Endothelial cell of umbilical vein (primary cell): ENCODE measurements at regions not wholly inside any gene's neighbourhood (a gene's known extent, or its start where the extent isn't known, plus 50 kb on each side); places are given as distances from the start of the nearest gene placed in this dataset.

Experiments used
- BruUV-seq: library from RNA; stranded (reverse); fragments of 400-500 nt; replicated peaks from 2 replicates; lab custom pipeline; 2021; lab: Mats Ljungman, UMichigan
- CTCF ChIA-PET: fragments of 300-600, 350-600 bp; sonication (Branson Sonifier 250); formaldehyde crosslinking; loops from one replicate; lab custom pipeline; 2021; ENCODE audit warnings: antibody characterized with exemption, inconsistent platforms; lab: Charles Lee
- POLR2A ChIA-PET: fragments of 300-600, 350-600 bp; sonication (Branson Sonifier 250); formaldehyde crosslinking; loops from one replicate; lab custom pipeline; 2021; ENCODE audit warnings: antibody characterized with exemption, inconsistent platforms; lab: Charles Lee
- DNase-seq: peaks from one replicate; pipeline ENCODE4 v3.0.0-alpha.2; 2011; ENCODE audit warnings: low read depth, low spot score
- FAIRE-seq: peaks from 2 replicates; lab custom pipeline; 2011; peaks lifted over from hg19 to GRCh38; lab: Jason Lieb, UNC
- H2AFZ ChIP-seq: 2 replicates; pipeline ENCODE4 v1.6.0; 2012; ENCODE audit warnings: low read depth, low read length, control low read depth, inconsistent platforms
- H3K27ac ChIP-seq: 2 replicates; pipeline ENCODE4 v1.5.1; 2011; ENCODE audit warnings: low read depth, mild to moderate bottlenecking, control low read depth, low read length, moderate library complexity; ENCODE audit not compliant: insufficient read depth
- H3K27me3 ChIP-seq, 2 experiments: 2 replicates each; pipeline versions ENCODE4 v1.6.0 to v1.6.1; 2011; ENCODE audit warnings: low read length in 2 of 2, mixed read lengths in 1 of 2; ENCODE audit not compliant: control insufficient read depth in 2 of 2, insufficient read depth in 2 of 2
- H3K36me3 ChIP-seq, 2 experiments: 2 replicates in 1 of 2; 3 replicates in 1 of 2; pipeline ENCODE4 v1.5.1; 2011; ENCODE audit warnings: low read length in 2 of 2, mild to moderate bottlenecking in 1 of 2, moderate library complexity in 1 of 2; ENCODE audit not compliant: control insufficient read depth in 2 of 2, insufficient read depth in 2 of 2; ENCODE audit errors: extremely low read depth in 1 of 2
- H3K4me1 ChIP-seq: 3 replicates; pipeline ENCODE4 v1.5.1; 2011; ENCODE audit warnings: mild to moderate bottlenecking, low read length; ENCODE audit not compliant: control insufficient read depth, insufficient read depth; ENCODE audit errors: extremely low read depth
- H3K4me2 ChIP-seq: 2 replicates; pipeline ENCODE4 v1.6.1; 2011; ENCODE audit warnings: low read length, control low read depth, mixed read lengths; ENCODE audit not compliant: insufficient read depth
- H3K4me3 ChIP-seq, 3 experiments: fragments of 200-600 bp in 1 of 3; sonication (generic), shearing (Covaris generic) in 1 of 3; replicated peaks in 1 of 3; 2 replicates each; pipeline ENCODE4 v1.5.1; 2011 to 2016; ENCODE audit warnings: control low read depth in 3 of 3, low read length in 3 of 3, mild to moderate bottlenecking in 2 of 3, inconsistent platforms in 1 of 3, low read depth in 1 of 3, moderate library complexity in 1 of 3; ENCODE audit not compliant: insufficient read depth in 1 of 3
- H3K79me2 ChIP-seq: 2 replicates; pipeline ENCODE4 v1.6.0; 2012; ENCODE audit warnings: low read length, inconsistent platforms; ENCODE audit not compliant: control insufficient read depth, insufficient read depth
- H3K9ac ChIP-seq: replicated peaks from 2 replicates; pipeline ENCODE3; 2011; ENCODE audit warnings: low read length, control low read depth; ENCODE audit not compliant: insufficient read depth; ENCODE audit errors: extremely low read depth
- H3K9me1 ChIP-seq: replicated peaks from 3 replicates; pipeline ENCODE4 v1.6.0; 2011; ENCODE audit warnings: mild to moderate bottlenecking, low read length; ENCODE audit not compliant: control insufficient read depth, insufficient read depth; ENCODE audit errors: extremely low read depth
- H3K9me3 ChIP-seq: replicated peaks from 2 replicates; pipeline ENCODE4 v1.5.1; 2012; ENCODE audit warnings: low read length, inconsistent platforms; ENCODE audit not compliant: control insufficient read depth, insufficient read depth
- H4K20me1 ChIP-seq: replicated peaks from 2 replicates; pipeline ENCODE3; 2011; ENCODE audit warnings: mild to moderate bottlenecking, low read length; ENCODE audit not compliant: control insufficient read depth, insufficient read depth; ENCODE audit errors: extremely low read depth
- EZH2 ChIP-seq: IDR thresholded peaks from 2 replicates; pipeline ENCODE4 v1.6.1; 2012; ENCODE audit warnings: borderline replicate concordance, low read depth, mild to moderate bottlenecking, moderate library complexity, low read length, inconsistent platforms; ENCODE audit not compliant: severe bottlenecking
- FOS ChIP-seq: IDR thresholded peaks from 2 replicates; pipeline ENCODE4 v1.6.1; 2011; ENCODE audit warnings: mild to moderate bottlenecking, low read length, moderate library complexity, borderline replicate concordance; ENCODE audit not compliant: insufficient read depth
- GATA2 ChIP-seq: IDR thresholded peaks from 2 replicates; pipeline ENCODE4 v1.7.0; 2011; ENCODE audit warnings: low read depth, mild to moderate bottlenecking, moderate library complexity, mixed read lengths, low read length; ENCODE audit not compliant: insufficient read length, insufficient read depth
- JUN ChIP-seq: IDR thresholded peaks from 2 replicates; pipeline ENCODE4 v1.6.1; 2011; ENCODE audit warnings: borderline replicate concordance, low read depth; ENCODE audit not compliant: insufficient read length, insufficient read depth
- MYC ChIP-seq: IDR thresholded peaks from one replicate; pipeline ENCODE4 v1.6.1; 2011; ENCODE audit warnings: mild to moderate bottlenecking, low read depth, low read length
- POLR2A ChIP-seq: IDR thresholded peaks from 2 replicates; pipeline ENCODE4 v1.6.1; 2012; ENCODE audit warnings: low read depth, mild to moderate bottlenecking, control low read depth, low read length
- POLR2AphosphoS5 ChIP-seq: IDR thresholded peaks from 2 replicates; pipeline ENCODE4 v1.6.1; 2012; ENCODE audit warnings: low read depth, mild to moderate bottlenecking, control low read depth, low read length, moderate library complexity; ENCODE audit not compliant: insufficient read depth
- dilution Hi-C: fragments of 300-500 bp; cut with MboI; formaldehyde crosslinking; loops from one replicate; pipeline ENCODE4 v1.15.0; 2019; ENCODE audit warnings: low sequenced_read_pairs; ENCODE audit not compliant: extremely low pct_ligation_motif_present
- intact Hi-C: fragments of 100-400 bp; cut with micrococcal nuclease; formaldehyde crosslinking; loops from one replicate; pipeline ENCODE4 v1.10.0; 2022
- TF ChIP-seq, protein P1 (sequence below), 2 donors: IDR thresholded peaks; 1 replicate in 1 of 2; 2 replicates in 1 of 2; pipeline ENCODE4 v1.5.1; 2011; ENCODE audit warnings: low read length in 2 of 2, mild to moderate bottlenecking in 2 of 2, moderate library complexity in 2 of 2, control low read depth in 1 of 2, inconsistent platforms in 1 of 2, low read depth in 1 of 2; ENCODE audit not compliant: insufficient read depth in 1 of 2; ENCODE audit errors: extremely low read depth in 1 of 2
- TF ChIP-seq, protein P2 (sequence below): IDR thresholded peaks from 2 replicates; pipeline ENCODE4 v1.6.1; 2011; ENCODE audit not compliant: insufficient read depth, insufficient read length

DNA sequence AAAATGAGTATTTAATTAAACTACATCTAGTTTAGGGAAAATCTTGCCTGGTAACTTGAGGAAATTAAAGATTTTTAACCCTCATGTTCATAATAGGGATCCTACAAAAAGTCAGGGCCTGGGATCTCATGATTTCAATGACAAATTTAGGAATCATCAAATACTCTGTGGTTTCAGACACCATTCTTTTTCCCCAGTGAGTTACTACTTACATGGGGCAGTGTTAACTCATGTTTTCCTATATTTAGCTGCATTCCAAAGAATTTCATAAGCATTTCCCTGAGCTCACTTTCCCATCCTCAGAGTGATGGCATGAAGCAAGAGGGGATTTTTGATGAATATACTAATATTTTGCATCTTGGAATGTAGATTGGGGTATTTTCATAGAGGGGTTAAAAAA, 321.7 kb downstream of the CENPW start:
- POLR2A ChIA-PET: no interaction called here
- intact Hi-C loops: loop anchor here (5.0 kb wide), 1 partner anchor 531 kb away; no protein-coding TSS in a partner anchor
- Histone ChIP-seq H3K4me1 (no peaks in the 10 kb centered on the region), H3K4me3 (no peak overlapping the region), H3K36me3 (no peaks in the 10 kb centered on the region), H3K4me2 (no peak overlapping the region), H3K9me1 (no peaks in the 10 kb centered on the region), H4K20me1 (no peaks in the 10 kb centered on the region), H3K27ac (no peak overlapping the region), H3K27me3 (no peaks in the 10 kb centered on the region), H2AFZ (no peak overlapping the region), H3K9ac (no peak overlapping the region), H3K79me2 (no peaks in the 10 kb centered on the region), H3K9me3 (no peaks in the 10 kb centered on the region)
- DNase-seq (no peak), FAIRE-seq (no peak)
- TF ChIP-seq MYC (no peak), EZH2 (no peak), POLR2AphosphoS5 (no peak), POLR2A (no peak), GATA2 (no peak), FOS (no peak), JUN (no peak)
- TF ChIP-seq, protein P1, sequence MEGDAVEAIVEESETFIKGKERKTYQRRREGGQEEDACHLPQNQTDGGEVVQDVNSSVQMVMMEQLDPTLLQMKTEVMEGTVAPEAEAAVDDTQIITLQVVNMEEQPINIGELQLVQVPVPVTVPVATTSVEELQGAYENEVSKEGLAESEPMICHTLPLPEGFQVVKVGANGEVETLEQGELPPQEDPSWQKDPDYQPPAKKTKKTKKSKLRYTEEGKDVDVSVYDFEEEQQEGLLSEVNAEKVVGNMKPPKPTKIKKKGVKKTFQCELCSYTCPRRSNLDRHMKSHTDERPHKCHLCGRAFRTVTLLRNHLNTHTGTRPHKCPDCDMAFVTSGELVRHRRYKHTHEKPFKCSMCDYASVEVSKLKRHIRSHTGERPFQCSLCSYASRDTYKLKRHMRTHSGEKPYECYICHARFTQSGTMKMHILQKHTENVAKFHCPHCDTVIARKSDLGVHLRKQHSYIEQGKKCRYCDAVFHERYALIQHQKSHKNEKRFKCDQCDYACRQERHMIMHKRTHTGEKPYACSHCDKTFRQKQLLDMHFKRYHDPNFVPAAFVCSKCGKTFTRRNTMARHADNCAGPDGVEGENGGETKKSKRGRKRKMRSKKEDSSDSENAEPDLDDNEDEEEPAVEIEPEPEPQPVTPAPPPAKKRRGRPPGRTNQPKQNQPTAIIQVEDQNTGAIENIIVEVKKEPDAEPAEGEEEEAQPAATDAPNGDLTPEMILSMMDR (IDR thresholded peaks at IDR 0.05; ENCODE audit: extremely low read depth in 1 of 2, insufficient read depth in 1 of 2, low read depth in 1 of 2, low read length in 2 of 2): no peak
- TF ChIP-seq, protein P2, sequence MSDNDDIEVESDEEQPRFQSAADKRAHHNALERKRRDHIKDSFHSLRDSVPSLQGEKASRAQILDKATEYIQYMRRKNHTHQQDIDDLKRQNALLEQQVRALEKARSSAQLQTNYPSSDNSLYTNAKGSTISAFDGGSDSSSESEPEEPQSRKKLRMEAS: no peak
- dilution Hi-C loops: no loop called here
- CTCF ChIA-PET: interaction anchor here (1.4 kb wide), 1 partner anchor 486 kb away, joined by 3 read pairs; no protein-coding TSS in a partner anchor
- no TSS peak for BruUV-seq
